ENCODE measurements at regions not wholly inside any gene's neighbourhood (a gene's known extent, or its start where the extent isn't known, plus 50 kb on each side); places are given as distances from the start of the nearest gene placed in this dataset.

DNA sequence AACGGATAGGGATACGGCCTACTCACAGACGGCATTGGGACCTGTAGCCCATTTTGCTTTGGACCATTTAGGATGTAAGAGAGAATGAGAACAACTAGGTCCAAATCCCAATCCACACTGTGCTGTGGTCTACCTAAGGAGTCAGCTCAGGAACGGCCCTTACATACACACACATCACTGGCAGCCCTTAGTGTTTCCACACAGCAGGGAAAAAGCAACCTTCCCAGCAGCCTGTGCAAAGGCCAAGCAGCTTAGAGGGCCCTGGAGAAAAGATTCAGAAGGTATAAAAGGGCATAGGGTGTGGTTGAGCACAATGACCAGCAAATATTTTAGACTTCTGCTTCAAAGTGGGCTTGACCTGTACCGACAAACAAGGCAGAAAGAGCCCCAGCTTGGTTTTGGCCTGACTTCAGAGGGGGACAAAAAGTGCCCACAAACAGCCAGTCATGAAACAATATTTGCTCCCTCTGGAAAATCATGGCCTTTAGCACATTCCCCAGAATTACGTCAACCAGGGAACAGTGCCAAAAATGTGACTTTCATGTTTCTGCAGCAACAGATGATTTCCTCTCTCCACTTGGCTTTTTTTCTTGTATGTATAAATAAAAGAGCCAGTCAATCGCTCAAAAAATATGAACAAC is 359.5 kb upstream of the FGF16 start (continued):
- TF ChIP-seq, protein P1, sequence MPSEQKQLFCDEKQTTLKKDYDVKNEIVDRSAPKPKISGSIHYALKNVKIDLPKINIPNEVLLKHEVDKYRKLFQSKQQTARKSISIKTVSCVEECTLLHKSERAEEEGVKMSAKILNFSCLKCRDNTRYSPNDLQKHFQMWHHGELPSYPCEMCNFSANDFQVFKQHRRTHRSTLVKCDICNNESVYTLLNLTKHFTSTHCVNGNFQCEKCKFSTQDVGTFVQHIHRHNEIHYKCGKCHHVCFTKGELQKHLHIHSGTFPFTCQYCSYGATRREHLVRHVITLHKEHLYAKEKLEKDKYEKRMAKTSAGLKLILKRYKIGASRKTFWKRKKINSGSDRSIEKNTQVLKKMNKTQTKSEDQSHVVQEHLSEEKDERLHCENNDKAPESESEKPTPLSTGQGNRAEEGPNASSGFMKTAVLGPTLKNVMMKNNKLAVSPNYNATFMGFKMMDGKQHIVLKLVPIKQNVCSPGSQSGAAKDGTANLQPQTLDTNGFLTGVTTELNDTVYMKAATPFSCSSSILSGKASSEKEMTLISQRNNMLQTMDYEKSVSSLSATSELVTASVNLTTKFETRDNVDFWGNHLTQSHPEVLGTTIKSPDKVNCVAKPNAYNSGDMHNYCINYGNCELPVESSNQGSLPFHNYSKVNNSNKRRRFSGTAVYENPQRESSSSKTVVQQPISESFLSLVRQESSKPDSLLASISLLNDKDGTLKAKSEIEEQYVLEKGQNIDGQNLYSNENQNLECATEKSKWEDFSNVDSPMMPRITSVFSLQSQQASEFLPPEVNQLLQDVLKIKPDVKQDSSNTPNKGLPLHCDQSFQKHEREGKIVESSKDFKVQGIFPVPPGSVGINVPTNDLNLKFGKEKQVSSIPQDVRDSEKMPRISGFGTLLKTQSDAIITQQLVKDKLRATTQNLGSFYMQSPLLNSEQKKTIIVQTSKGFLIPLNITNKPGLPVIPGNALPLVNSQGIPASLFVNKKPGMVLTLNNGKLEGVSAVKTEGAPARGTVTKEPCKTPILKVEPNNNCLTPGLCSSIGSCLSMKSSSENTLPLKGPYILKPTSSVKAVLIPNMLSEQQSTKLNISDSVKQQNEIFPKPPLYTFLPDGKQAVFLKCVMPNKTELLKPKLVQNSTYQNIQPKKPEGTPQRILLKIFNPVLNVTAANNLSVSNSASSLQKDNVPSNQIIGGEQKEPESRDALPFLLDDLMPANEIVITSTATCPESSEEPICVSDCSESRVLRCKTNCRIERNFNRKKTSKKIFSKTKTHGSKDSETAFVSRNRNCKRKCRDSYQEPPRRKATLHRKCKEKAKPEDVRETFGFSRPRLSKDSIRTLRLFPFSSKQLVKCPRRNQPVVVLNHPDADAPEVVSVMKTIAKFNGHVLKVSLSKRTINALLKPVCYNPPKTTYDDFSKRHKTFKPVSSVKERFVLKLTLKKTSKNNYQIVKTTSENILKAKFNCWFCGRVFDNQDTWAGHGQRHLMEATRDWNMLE (tag by site-specific recombination; conservative IDR thresholded peaks at IDR 0.05; ENCODE audit: low read depth), result no peak
- TF ChIP-seq FEZF1 (tag by site-specific recombination; IDR thresholded peaks at IDR 0.05) (no peak), ZNF561 (tag by site-specific recombination; IDR thresholded peaks at IDR 0.05; ENCODE audit: borderline replicate concordance) (no peak), PATZ1 (tag by site-specific recombination; IDR thresholded peaks at IDR 0.05) (no peak), ZEB2 (tag by site-specific recombination; IDR thresholded peaks at IDR 0.05) (no peak), KLF8 (tag by site-specific recombination; IDR thresholded peaks at IDR 0.05) (no peak), ZNF416 (tag by site-specific recombination; IDR thresholded peaks at IDR 0.05) (no peak)
- TF ChIP-seq, protein P2, sequence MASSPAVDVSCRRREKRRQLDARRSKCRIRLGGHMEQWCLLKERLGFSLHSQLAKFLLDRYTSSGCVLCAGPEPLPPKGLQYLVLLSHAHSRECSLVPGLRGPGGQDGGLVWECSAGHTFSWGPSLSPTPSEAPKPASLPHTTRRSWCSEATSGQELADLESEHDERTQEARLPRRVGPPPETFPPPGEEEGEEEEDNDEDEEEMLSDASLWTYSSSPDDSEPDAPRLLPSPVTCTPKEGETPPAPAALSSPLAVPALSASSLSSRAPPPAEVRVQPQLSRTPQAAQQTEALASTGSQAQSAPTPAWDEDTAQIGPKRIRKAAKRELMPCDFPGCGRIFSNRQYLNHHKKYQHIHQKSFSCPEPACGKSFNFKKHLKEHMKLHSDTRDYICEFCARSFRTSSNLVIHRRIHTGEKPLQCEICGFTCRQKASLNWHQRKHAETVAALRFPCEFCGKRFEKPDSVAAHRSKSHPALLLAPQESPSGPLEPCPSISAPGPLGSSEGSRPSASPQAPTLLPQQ (tag by site-specific recombination; IDR thresholded peaks at IDR 0.05), result no peak

DNA sequence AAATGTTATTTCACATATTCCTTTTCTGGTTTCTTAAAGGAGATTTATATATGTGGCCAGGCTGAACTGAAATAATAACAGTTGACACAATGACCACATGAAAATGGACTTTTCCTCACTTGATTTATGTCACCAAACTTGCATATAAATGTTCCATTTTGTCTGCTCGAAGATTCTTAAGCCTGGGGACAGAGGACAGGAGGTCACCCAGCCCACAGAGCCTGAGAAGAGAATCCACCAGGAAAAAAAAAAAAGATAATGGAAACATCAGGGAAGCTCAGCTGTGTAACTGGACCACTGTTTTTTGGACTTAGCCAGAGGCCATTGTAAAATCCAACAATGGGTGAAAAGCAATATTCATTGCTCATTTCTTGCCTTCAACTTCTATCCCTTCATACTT is 359.0 kb upstream of the FGF16 start:
- TF ChIP-seq ZNF626 (tag by site-specific recombination; IDR thresholded peaks at IDR 0.05) (no peak), KLF9 (tag by site-specific recombination; IDR thresholded peaks at IDR 0.05; ENCODE audit: low read depth) (no peak), ZNF223 (tag by site-specific recombination; IDR thresholded peaks at IDR 0.05) (no peak), IKZF3 (tag by site-specific recombination; IDR thresholded peaks at IDR 0.05) (no peak), ZNF580 (tag by site-specific recombination; IDR thresholded peaks at IDR 0.05) (no peak), ZNF654 (tag by site-specific recombination; IDR thresholded peaks at IDR 0.05; ENCODE audit: low read depth) (no peak), MZF1 (tag by site-specific recombination; IDR thresholded peaks at IDR 0.05; ENCODE audit: borderline replicate concordance) (no peak), ZNF292 (tag by site-specific recombination; IDR thresholded peaks at IDR 0.05; ENCODE audit: borderline replicate concordance, low read depth) (no peak), GLI4 (tag by site-specific recombination; IDR thresholded peaks at IDR 0.05) (no peak)
- TF ChIP-seq, protein P3, sequence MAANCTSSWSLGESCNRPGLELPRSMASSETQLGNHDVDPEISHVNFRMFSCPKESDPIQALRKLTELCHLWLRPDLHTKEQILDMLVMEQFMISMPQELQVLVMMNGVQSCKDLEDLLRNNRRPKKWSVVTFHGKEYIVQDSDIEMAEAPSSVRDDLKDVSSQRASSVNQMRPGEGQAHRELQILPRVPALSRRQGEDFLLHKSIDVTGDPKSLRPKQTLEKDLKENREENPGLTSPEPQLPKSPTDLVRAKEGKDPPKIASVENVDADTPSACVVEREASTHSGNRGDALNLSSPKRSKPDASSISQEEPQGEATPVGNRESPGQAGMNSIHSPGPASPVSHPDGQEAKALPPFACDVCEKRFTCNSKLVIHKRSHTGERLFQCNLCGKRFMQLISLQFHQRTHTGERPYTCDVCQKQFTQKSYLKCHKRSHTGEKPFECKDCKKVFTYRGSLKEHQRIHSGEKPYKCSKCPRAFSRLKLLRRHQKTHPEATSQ (tag by site-specific recombination; IDR thresholded peaks at IDR 0.05), result no peak
- TF ChIP-seq, protein P4, sequence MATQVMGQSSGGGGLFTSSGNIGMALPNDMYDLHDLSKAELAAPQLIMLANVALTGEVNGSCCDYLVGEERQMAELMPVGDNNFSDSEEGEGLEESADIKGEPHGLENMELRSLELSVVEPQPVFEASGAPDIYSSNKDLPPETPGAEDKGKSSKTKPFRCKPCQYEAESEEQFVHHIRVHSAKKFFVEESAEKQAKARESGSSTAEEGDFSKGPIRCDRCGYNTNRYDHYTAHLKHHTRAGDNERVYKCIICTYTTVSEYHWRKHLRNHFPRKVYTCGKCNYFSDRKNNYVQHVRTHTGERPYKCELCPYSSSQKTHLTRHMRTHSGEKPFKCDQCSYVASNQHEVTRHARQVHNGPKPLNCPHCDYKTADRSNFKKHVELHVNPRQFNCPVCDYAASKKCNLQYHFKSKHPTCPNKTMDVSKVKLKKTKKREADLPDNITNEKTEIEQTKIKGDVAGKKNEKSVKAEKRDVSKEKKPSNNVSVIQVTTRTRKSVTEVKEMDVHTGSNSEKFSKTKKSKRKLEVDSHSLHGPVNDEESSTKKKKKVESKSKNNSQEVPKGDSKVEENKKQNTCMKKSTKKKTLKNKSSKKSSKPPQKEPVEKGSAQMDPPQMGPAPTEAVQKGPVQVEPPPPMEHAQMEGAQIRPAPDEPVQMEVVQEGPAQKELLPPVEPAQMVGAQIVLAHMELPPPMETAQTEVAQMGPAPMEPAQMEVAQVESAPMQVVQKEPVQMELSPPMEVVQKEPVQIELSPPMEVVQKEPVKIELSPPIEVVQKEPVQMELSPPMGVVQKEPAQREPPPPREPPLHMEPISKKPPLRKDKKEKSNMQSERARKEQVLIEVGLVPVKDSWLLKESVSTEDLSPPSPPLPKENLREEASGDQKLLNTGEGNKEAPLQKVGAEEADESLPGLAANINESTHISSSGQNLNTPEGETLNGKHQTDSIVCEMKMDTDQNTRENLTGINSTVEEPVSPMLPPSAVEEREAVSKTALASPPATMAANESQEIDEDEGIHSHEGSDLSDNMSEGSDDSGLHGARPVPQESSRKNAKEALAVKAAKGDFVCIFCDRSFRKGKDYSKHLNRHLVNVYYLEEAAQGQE (tag by site-specific recombination; IDR thresholded peaks at IDR 0.05), result no peak
- H3K4me3 ChIP-seq (ENCODE audit: low read depth, low read length), result no peak overlapping the region
- CTCF ChIA-PET, result no interaction called here
- no peaks in the 10 kb centered on the region for H3K4me1 ChIP-seq (ENCODE audit: control insufficient read depth, insufficient read depth, low read length)
- POLR2A ChIA-PET, result no interaction called here
- no peaks in the 10 kb centered on the region for H3K36me3 ChIP-seq (ENCODE audit: control insufficient read depth in 2 of 2, insufficient read depth in 1 of 2, low read length in 2 of 2)
- no peaks in the 10 kb centered on the region; the same call in 1 of the 2 replicates for H3K9me3 ChIP-seq (ENCODE audit: control insufficient read depth, insufficient read depth, low read depth, low read length)
- H3K27ac ChIP-seq (ENCODE audit: extremely low read depth, low read depth, low read length), result no peak overlapping the region
